Suprapubic skin (tissue), 3 donors: ENCODE measurements at regions not wholly inside any gene's neighbourhood (a gene's known extent, or its start where the extent isn't known, plus 50 kb on each side); places are given as distances from the start of the nearest gene placed in this dataset.
"Not testable (repeated sequence)": the region's sequence is repeated elsewhere in the genome, so short reads cannot be mapped to it uniquely, and the experiment has no call there.

Source experiments
- EP300 ChIP-seq: sonication (generic); formaldehyde crosslinking; IDR thresholded peaks from one replicate; pipeline ENCODE4 v1.6.1; 2017; ENCODE audit warnings: antibody characterized with exemption
- POLR2A ChIP-seq, 2 donors: fragments of 450-650 bp; IDR thresholded peaks; one replicate each; pipeline ENCODE4 v1.6.1; 2017; ENCODE audit warnings: antibody characterized with exemption in 2 of 2, mild to moderate bottlenecking in 2 of 2, moderate library complexity in 2 of 2
- TF ChIP-seq, protein P1 (sequence below), 2 donors: fragments of 200-600 bp in 1 of 2; fragments of 450-650 bp in 1 of 2; sonication (generic) in 1 of 2; IDR thresholded peaks; one replicate each; pipeline ENCODE4 v1.5.1; 2016 to 2019; ENCODE audit warnings: antibody characterized with exemption in 2 of 2, mild to moderate bottlenecking in 1 of 2, moderate library complexity in 1 of 2

DNA sequence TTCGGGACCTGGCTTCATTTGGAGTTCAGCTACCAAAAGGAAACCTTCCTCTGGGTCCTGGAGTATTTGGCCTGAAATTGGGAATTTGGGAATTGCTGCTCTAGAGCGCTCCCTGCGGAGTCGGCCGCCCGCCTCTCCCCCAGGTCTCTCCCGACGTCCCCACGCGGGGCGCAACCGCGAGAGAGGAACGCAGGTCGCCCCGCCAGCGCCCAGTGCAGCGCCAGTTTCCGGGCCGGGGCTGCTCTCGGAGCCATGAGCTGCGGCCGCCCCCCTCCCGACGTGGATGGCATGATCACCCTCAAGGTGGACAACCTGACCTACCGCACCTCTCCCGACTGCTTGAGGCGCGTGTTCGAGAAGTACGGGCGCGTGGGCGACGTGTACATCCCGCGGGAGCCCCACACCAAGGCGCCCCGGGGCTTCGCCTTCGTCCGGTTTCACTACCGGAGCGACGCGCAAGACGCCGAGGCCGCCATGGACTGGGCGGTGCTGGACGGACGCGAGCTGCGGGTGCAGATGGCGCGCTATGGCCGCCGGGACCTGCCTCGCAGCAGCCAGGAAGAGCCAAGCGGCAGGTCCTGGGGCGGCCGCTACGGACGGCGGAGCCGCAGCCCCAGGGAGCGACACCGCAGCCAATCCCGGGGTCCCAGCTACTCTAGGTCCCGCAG lies 529.2 kb downstream of the TNS3 start:
- not testable (repeated sequence) for TF ChIP-seq EP300; POLR2A (IDR thresholded peaks at IDR 0.05)
- TF ChIP-seq, protein P1, sequence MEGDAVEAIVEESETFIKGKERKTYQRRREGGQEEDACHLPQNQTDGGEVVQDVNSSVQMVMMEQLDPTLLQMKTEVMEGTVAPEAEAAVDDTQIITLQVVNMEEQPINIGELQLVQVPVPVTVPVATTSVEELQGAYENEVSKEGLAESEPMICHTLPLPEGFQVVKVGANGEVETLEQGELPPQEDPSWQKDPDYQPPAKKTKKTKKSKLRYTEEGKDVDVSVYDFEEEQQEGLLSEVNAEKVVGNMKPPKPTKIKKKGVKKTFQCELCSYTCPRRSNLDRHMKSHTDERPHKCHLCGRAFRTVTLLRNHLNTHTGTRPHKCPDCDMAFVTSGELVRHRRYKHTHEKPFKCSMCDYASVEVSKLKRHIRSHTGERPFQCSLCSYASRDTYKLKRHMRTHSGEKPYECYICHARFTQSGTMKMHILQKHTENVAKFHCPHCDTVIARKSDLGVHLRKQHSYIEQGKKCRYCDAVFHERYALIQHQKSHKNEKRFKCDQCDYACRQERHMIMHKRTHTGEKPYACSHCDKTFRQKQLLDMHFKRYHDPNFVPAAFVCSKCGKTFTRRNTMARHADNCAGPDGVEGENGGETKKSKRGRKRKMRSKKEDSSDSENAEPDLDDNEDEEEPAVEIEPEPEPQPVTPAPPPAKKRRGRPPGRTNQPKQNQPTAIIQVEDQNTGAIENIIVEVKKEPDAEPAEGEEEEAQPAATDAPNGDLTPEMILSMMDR (IDR thresholded peaks at IDR 0.05) = not testable (repeated sequence)
